ENCODE measurements at regions not wholly inside any gene's neighbourhood (a gene's known extent, or its start where the extent isn't known, plus 50 kb on each side); places are given as distances from the start of the nearest gene placed in this dataset.
A peak's percentile ranks its signal among the peaks of the same experiment; 100 is the strongest.
"Not testable (repeated sequence)": the region's sequence is repeated elsewhere in the genome, so short reads cannot be mapped to it uniquely, and the experiment has no call there.

DNA sequence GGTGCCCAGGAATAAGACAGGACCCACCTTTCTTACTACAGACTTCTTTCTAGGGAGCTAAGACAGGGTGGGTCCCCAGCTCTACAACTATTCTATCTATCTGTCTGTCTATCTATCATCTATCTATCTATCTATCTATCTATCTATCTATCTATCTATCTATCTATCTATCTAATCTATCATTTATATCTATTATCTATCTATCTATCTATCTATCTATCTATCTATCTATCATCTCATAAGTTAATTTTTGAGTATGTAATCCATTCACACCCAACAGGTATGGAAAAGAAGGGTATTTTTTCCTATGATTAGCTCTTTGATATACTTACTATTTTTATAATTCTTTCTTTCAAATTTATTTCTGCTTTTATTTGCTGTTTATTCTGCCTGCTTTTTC is 55.9 kb downstream of the BAMBI start:
- DNase-seq (ENCODE audit: low spot score), result no peak

GRCh38 chr10:28733647-28734046 is 56.3 kb downstream of the BAMBI start:
- DNase-seq (ENCODE audit: low spot score), result no peak

DNA sequence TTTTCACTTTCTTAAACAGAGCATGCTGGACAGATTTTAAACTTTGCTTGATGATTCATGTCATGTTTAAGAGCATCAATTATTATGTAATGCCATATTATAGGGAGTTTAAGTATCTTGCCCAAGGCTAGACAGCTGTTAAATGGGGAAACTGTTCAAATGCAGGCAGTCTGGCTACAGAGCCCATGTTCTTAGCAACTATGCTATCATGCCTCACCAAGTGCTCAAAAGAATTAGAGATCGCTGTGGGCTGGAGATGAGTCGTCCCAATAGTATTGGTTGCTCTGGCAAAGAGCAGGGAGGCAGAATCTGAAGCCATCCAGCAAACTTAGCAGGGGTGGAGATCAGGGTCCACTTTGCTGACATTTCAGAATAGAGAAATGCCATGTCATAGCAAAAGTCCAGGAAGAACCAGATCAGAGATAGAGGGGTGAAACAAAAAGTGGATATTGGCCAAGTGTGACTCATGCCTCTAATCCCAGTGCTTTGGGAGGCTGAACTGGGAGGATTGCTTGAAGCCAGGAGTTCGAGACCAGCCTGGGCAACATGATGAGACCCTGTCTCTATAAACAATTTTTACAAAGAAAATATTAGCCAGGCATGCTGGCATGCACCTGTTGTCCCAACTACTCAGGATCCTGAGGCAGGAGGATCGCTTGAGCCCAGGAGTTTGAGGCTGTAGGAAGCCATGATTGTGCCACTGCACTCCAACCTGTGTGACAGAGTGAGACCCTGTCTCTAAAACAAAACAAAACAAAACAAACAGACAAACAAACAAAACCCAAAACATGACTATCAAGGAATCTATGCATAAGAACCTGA is 57.8 kb downstream of the BAMBI start:
- peak; percentile 74 for DNase-seq (ENCODE audit: low spot score)

- DNase-seq (ENCODE audit: low spot score), result no peak
Measured at GRCh38 chr10:28737096-28737495, 59.8 kb downstream of the BAMBI start.

GRCh38 chr10:28738200-28738599 is 60.9 kb downstream of the BAMBI start:
- DNase-seq (ENCODE audit: low spot score), result no peak

DNA sequence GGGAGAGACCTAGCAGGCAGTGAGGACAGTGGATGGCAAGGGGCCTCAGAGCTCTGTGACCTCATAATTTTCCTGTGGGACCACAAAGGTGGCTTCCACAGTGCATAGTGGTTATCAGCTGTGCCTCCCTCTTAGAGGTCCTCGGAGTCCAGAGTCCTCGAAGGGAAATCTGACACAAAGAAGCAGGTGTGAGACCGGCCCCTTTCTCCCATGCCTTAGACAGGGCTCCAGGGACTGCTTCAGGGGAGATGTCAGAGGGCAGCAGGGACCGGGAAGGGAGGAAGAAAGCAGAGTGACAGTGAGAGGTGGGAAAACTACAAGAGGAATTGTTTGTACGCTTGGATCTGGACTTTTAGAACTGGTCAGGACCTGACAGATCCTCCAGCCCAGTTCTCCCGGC is 66.3 kb downstream of the BAMBI start:
- no peak for DNase-seq (ENCODE audit: low spot score)

DNA sequence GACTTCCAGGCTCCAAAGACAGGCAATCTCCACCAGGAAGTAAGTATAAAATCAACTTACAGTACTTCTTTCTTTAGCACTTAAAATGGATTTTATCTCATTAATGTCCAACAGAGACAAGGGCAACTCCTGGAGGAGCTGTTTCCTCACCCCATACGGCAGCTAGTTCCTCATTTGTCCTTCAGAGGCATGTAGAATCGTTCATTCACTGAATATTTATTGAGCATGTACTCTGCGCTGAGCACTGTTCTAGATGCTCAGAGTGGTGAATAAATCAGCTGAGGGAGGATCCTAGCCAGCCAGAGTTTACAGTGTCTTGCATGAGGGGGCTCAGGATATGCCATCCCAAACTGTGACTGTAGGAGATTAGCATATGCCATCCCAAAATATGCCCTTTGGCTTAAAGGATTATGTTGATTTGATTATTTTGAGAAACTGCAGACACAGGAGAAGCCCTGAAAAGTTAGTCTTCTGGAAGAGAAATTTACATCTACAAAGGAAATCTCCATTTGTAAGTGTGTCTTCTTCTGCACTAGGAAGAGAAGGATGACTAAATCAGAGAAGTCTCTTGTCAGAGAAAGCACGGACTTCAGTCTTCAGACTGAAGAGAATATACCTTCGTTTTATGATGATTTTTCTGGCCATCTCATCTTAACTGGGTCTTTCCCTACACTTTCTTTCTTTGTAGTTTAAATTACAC is 66.9 kb downstream of the BAMBI start:
- DNase-seq (ENCODE audit: low spot score), result no peak

DNA sequence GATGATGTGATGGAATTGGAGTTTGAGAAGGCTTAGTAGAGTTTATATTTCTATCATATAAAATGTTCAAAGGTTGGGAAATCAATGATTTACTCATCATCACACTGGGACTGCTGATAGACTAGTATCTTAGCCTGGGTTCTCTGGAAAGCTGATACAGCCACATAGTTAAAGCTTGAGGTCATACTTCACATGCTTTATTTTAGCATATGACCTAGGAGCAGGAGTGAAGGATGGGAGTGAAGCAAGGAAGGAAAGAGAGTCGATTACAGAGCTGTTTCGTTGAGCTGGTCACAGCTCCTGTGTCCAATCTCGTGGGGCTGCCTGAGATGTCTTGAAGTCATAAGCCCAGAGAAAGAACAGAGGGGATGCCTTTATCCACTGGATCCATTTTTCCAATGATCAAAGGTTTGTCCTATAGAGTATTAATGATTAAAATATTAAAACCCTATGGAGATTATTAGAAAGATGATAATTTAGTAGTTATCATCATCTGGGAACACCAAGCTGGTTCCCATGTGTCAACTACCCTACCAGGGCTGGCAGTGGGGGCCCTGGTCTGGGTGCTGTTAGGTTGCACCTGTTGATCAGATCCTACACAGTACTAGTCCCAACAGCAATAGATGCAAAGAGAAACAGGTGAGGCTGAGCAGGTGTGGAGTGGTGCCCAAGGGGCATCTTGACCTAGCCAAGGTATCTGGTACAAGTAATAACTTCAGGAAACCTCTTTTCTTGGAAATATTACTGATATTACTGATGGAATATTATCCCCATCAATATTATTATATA is 77.8 kb downstream of the BAMBI start:
- DNase-seq (ENCODE audit: low spot score), result no peak

GRCh38 chr10:28761084-28761846 is 83.9 kb downstream of the BAMBI start:
- DNase-seq (ENCODE audit: low spot score), result no peak

DNA sequence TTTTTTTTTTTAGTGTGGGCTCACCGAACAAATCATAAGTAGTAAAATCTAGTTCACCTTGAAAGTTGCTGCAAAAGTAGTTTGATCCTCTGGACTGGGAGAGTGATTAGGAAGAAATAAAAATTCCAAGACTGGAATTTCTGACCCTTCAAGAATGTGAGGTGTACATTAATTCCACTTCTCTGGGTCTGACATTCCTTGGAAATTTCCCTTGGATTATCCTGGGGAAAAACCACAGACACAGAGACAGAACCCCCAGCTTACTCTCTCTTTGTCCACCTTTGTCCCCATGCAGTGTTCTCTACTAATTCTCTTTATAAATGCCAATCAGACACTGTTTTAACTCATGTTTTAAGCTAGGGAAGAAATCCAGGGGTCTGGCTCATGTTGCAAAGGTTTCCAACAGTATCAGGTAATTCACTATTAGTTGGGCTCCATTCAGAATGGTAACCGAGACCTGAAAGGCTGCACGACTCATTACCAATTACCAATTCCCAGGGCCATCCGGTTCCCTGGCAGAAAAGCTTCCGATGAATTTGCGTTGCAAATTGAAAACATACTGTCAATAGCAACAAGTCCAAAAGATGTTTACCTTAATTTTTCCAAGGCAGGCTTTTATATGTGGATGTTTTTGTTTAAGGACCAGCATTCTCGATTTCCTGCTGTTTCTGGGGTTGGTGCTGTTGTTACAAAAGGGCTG is 86.3 kb downstream of the BAMBI start:
- DNase-seq (ENCODE audit: low spot score), result no peak

DNA sequence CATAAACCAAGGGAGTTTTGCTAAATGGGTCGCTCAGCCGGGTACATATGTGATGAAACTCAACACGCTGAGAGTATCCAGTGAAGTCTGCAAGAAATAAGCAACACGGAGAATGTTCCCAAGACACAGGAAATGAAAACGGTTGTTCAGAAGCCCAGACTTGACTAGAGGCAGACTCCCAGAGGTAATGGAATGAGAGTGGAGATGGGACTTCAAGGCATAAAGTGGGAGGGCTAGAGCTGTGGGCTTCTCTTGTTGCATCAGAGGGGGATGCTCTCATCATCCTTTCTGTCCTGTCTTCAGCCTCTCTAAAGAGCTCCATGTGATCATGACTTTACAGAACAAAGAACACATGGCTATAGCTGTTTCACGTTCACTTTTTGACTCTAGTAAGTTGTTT is 88.3 kb downstream of the BAMBI start:
- DNase-seq (ENCODE audit: low spot score), result no peak

- DNase-seq (ENCODE audit: low spot score), result no peak
Measured at GRCh38 chr10:28768227-28768626, 90.9 kb downstream of the BAMBI start.

- no peak for DNase-seq (ENCODE audit: low spot score)
Measured at GRCh38 chr10:28769091-28769604, 91.8 kb downstream of the BAMBI start.

GRCh38 chr10:28771580-28772090 is 94.3 kb downstream of the BAMBI start:
- DNase-seq (ENCODE audit: low spot score), result not testable (repeated sequence)

- no peak for DNase-seq (ENCODE audit: low spot score)
Measured at GRCh38 chr10:28774051-28774995, 97.0 kb downstream of the BAMBI start.

DNA sequence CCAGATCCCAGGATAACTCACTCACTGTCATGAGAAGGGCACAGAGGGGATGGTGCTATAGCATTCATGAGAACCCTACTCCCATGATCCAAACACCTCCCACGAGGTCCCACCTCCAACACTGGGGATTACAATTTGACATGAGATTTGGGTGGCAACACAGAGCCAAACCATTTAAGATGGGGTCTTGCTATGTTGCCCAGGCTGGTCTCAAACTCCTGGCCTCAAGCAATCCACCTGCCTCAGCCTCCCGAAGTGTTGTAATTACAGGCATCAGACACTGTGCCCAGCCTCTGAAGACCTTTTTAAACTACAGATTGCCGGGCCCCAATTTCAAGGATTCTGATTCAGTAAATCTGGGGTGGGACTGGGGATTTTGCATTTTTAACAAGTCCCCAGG is 98.5 kb downstream of the BAMBI start:
- DNase-seq (ENCODE audit: low spot score), result no peak

DNA sequence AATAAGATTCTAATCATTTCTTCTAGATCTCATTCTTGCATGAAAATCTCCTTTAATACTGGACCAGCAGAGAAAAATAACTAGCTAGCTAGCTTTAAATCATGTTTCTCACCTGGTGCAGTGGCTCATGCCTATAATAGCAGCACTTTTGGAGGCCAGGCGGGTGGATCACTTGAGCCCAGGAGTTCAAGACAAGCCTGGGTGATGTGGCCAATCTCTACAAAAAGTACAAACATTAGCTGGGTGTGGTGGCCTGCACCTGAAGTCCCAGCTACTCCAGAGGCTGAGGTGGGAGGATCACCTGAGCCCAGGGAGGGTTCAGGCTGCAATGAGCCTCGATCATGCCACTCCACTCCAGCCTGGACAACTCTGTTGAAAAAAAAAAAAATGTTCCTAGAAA is 99.2 kb downstream of the BAMBI start:
- no peak for DNase-seq (ENCODE audit: low spot score)

DNA sequence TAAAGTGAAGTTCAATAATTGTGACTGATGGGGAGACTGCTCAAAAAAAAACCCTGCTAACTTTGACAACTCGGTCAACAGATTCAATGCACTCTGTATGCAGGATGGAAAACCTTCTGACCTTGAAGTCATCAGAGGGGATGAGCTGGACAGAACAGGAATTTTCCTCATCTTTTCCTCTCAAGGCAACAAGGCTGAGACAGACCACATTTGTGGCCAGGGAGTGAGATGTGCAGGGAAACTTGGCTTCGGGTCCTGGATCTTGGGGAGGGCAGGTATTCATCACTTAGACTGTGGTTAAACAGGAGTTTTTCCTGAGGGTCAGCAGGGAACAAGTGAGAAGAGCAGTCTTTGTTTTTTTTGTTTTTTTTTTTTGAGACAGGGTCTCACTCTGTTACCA is 100.6 kb downstream of the BAMBI start:
- DNase-seq (ENCODE audit: low spot score), result no peak

- DNase-seq (ENCODE audit: low spot score), result no peak
Measured at GRCh38 chr10:28778524-28778923, 101.2 kb downstream of the BAMBI start.

DNA sequence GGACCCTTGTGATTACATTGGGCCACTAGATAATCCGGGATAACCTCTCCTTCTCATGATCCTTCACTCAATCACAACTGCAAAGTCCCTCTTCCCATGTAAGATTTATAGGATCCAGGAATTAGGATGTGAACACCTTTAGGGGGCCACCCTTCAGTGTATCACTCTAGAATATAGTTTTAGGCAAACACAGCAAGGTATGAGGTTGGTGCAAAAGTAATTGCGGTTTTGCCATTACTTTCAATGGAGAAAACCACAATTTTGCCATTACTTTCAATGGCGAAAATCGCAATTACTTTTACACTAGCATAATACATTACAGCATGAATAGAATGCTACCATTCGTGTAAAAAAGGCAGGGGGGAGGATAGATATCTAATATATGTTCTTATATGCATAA is 104.0 kb downstream of the BAMBI start:
- no peak for DNase-seq (ENCODE audit: low spot score)
